CD4-positive, alpha-beta T cell treated with Interleukin-15 for 4 hours (primary cell): ENCODE measurements at regions not wholly inside any gene's neighbourhood (a gene's known extent, or its start where the extent isn't known, plus 50 kb on each side); places are given as distances from the start of the nearest gene placed in this dataset.
"Not testable (repeated sequence)": the region's sequence is repeated elsewhere in the genome, so short reads cannot be mapped to it uniquely, and the experiment has no call there.

Experiments used
- DNase-seq: peaks from one replicate; pipeline ENCODE4 v3.0.0-alpha.2; 2020; ENCODE audit warnings: low spot score

GRCh38 chr14:49946320-49947141 is 53.6 kb downstream of the ARF6 start:
- peak; percentile 72 for DNase-seq

DNA sequence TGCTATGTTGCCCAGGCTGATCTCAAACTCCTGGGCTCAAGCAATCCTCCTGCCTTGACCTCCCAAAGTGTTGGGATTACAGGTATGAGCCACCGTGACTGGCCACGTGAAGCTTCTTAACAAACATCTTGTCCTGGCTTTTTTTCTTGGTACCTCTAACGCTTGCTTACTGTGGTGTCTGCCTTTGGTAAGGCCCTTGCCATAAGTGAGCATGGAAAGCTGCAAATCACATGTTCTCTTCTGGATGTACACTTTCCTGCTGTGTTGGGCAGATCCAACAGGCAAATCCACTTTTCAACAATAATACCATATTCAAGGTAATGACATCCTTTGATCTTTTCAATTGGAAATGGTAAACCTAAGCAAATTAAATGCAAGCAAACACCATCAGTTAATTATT is 54.6 kb downstream of the ARF6 start:
- no peak for DNase-seq

DNA sequence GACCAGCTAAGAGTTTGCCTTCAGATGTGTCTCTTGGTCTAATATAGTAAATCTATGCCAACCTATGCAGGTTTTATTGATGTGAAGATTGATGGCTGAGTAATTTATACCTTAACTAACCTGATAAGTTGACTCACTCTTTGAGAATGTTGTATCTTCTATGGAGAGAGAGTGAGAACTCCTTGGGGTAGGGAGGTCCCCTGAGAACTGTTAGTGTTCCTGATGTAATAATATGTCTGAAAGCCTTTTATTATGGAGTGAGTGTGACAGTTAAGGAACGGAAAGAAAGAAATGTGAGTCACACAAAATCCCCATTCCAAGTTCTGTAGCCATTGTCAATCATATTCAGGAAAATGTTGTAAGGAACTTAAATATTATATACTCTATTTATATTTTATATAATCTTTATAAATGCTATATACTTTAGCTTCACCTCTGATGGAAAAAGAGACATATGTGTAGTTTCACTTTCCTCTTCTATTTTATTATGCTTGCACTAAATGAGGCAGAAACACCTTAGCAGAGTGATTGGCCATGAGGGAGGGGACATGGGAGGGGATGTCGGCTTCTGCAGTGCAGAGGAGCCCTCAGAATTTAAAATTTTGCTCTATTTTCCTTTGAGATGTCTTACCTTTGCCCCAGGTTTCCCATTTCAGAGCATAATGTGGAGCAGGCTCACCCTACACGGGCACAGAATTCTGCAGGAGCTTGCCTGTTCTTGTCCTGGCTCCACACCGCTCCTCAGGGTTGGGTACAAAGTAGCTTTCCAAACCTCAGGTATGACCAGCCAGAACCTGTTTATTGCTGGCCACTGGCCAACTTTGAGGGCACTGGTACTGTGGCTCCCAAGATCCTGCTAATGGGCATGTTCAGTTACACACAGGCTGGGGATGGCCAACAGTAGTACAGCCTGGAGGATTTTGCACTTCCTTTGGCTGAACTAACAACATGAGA is 57.7 kb downstream of the ARF6 start:
- no peak for DNase-seq

GRCh38 chr14:49951229-49951607 is 58.3 kb downstream of the ARF6 start:
- DNase-seq, result no peak

GRCh38 chr14:49951691-49952345 is 58.9 kb downstream of the ARF6 start:
- no peak for DNase-seq

GRCh38 chr14:49953196-49953595 is 60.3 kb downstream of the ARF6 start:
- DNase-seq, result no peak

DNA sequence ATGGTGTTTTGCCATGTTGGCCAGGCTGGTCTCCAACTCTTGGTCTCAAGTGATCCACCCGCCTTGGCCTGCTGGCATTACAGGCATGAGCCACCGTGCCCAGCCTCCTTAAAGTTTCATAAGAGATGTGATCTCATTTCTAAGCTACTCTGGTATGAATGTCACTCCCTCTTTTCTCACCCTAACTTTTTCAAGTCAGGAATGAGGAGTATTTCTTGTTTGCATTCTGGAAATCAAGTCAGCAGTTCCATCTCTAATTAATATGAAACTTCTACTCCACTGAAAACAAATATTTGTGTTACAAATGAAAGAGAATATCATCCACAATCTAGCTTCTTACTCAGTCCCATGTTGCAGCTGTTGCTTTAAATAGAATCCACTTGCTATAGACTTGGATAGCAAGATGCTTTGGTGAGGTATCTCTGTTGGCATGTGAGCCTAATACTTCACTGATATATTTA is 61.3 kb downstream of the ARF6 start:
- DNase-seq, result no peak

DNA sequence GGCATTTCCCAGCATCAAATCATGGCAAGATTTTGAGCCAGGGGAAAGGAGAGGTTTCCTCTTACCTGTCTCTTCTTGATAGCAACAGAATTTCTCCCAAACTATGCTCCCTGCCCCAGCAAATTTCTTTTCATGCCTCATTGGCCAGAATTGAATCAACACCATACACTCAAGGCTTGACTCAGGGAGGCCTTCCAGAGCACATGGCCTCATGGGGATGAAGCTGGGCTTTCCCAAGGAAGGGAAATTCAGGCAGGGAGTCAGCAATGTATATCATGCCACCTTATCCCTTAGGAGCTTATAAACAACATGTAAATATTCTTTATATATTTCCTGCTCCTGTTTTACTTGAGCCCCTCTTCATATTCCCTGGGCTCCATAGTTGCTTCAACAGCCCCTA is 62.1 kb downstream of the ARF6 start:
- DNase-seq, result no peak

DNA sequence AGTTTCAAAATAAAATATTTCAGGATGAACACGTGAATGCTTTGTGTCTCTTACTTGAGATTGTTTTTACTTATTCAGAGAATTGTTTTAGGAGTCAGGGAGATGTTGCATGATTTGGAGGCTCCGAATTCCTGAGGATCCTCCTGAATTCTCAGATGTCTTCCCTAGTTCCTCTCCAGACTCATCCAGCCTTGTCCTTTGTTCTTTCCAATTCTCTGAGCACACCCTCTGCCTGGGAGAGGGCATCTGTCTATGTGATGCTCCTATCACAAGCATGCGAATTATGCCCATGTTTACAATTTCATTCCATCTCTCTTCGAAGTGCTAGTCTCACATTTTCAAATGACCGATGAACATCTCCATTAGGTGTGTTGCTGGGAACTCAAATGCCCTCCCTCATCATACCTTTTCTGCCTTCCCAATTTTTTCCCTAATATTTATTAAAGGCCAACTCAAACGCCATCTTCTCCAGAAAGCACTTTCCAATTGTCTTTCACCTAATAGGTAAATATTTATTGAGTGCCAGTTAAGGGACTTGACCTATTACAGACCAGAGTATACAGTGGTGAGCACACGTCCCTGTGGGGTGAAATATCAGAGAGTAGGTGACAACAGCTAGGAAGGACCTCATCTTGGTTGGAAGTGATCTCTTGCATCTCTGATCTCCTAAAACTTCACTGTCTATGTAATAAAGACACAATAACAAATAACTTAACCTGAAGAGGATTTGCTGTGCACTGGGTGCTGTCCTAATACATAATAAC is 64.4 kb downstream of the ARF6 start:
- DNase-seq, result no peak

DNA sequence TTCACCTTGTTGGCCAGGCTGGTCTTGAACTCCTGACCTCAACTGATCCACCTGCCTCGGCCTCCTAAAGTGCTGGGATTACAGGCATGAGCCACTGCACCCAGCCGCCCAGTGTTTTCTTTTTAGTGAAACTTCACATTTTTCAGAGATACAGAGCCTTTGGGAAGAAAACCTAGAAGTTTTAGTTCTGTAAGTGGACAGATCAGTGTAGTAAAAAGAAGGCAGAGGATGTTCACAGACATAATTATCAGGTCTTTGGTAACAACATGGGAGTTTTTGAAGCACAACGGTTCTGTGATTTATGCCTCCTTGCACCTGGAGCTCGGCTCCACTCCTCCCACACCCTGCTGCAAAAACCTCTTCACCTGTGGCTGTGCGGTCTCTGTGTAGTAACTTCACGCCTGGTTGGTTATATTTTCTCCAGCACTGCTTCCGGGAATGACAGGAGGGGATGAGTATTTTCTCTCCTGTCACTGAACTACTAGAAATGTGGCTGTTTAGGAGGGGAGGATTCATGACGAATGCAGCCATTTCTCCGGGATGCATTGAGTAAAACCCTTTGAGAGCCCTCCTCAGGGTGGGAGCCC is 67.0 kb downstream of the ARF6 start:
- DNase-seq, result no peak

- DNase-seq, result no peak
Observed at GRCh38 chr14:49960453-49960852, 67.6 kb downstream of the ARF6 start.

- no peak for DNase-seq
Observed at GRCh38 chr14:49961270-49962222, 68.7 kb downstream of the ARF6 start.

DNA sequence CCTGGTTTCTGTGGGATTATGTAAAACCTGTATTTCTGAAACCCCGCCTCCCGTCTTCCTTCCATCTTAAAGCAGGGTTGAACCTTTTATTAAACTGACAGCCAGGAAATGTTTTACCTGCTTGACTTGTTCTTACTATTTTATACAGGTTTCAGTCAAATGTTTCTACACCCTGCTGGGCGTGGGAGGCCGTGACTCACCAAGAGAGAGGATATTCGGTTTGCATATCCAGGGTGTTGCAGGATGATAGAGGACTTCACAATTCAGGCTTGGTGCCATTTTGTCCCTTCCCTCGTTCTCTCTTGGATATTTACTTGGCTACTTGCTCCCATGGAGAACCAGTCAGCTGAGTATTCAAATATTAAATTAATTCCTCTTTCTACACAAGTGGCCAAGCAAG is 69.7 kb downstream of the ARF6 start:
- no peak for DNase-seq

GRCh38 chr14:49965068-49965651 is 72.3 kb downstream of the ARF6 start:
- not testable (repeated sequence) for DNase-seq

DNA sequence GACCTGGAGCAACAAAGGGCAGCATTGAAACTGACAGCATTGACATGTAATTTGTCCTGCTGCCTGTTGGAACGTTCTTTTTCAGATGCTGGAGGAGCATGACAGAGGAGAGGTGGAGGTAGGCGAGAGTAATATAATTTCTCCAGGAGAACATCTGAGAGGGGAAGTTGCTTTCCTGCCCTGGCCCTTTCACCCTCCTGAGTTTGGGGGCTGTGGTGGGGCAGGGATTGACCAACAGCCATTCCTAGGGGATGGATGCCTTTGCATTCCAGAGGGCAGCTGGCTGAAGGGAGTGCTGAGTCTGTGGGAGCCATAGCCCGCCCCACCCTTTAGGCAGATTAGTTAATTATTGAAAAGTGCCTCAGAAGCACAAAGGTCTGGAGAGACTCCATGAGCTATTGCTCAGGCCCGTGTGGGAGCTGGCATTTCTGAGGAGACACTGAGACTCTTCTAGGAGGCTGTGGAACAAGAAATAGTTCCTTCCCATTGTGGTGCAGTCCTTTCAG is 73.5 kb downstream of the ARF6 start:
- no peak for DNase-seq

DNA sequence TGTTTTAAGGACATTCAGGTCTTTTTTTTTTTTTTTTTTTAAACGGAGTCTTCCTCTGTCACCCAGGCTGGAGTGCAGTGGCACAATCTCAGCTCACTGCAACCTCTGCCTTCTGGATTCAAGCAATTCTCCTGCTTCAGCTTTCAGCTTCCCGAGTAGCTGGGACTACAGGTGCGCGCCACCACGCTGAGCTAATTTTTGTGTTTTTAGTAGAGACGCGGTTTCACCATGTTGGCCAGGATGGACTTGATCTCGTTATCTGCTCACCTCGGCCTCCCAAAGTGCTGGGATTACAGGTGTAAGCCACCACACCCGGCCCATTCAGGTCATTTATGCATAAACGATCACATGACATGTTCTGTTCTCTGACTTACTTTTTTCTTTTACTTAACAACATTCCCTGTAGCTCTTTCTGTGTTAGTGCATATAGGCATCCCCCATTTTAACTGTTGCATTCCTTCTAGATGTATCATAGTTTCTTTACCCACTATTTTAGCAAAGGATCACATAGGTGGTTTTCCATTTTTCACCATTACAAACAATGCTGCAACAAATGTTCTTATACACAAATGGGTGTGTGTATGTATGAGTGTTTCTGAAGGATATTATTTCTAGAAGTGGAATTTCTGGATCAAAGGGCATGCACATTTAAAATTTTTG is 74.2 kb downstream of the ARF6 start:
- no peak for DNase-seq

GRCh38 chr14:49969961-49970360 is 77.1 kb downstream of the ARF6 start:
- DNase-seq, result no peak

- DNase-seq, result peak; percentile 55
Observed at GRCh38 chr14:49970474-49971147, 77.7 kb downstream of the ARF6 start.
